HUES6 (cell line): ENCODE measurements at regions not wholly inside any gene's neighbourhood (a gene's known extent, or its start where the extent isn't known, plus 50 kb on each side); places are given as distances from the start of the nearest gene placed in this dataset.

Experiments
- H3K27ac ChIP-seq: 2 replicates; pipeline ENCODE4 v1.7.0; 2013; ENCODE audit warnings: low read depth, mild to moderate bottlenecking, low read length, inconsistent platforms
- H3K27me3 ChIP-seq: 2 replicates; pipeline ENCODE4 v1.6.1; 2013; ENCODE audit warnings: low read length; ENCODE audit not compliant: control insufficient read depth, insufficient read depth
- H3K36me3 ChIP-seq: 2 replicates; pipeline ENCODE4 v1.6.1; 2013; ENCODE audit warnings: low read length; ENCODE audit not compliant: control insufficient read depth, insufficient read depth
- H3K4me1 ChIP-seq: 2 replicates; pipeline ENCODE4 v1.6.1; 2013; ENCODE audit warnings: low read length; ENCODE audit not compliant: control insufficient read depth, insufficient read depth
- H3K4me3 ChIP-seq: 2 replicates; pipeline ENCODE4 v1.5.1; 2013; ENCODE audit warnings: low read depth, low read length
- H3K9ac ChIP-seq: one replicate; pipeline ENCODE4 v1.6.1; 2013; ENCODE audit warnings: mild to moderate bottlenecking, low read length
- H3K9me3 ChIP-seq: 2 replicates; pipeline ENCODE4 v1.6.1; 2013; ENCODE audit warnings: low read depth, low read length; ENCODE audit not compliant: control insufficient read depth, insufficient read depth

DNA sequence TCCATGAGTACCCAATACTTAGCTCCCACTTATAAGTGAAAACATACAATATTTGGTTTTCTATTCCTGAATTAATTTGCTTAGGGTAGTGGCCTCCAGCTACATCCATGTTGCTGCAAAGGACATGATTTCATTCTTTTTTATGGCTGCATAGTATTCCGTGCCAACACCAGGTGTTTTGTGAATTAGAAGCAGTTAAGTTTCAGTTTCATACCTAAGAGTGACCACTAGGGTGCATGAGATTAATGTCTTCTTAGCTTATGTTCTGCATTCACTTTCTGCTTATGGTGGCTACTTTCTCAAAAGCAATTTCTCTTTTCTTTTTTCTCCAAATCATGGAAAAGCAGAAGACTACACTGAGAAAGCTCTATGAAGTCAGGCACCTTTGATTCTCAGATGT, 65.1 kb upstream of the VSTM2A start:
- Histone ChIP-seq H3K36me3 (no peaks in the 10 kb centered on the region), H3K4me3 (no peak overlapping the region), H3K9me3 (no peaks in the 10 kb centered on the region), H3K4me1 (no peaks in the 10 kb centered on the region), H3K9ac (no peak overlapping the region), H3K27me3 (no peaks in the 10 kb centered on the region), H3K27ac (no peak overlapping the region)

DNA sequence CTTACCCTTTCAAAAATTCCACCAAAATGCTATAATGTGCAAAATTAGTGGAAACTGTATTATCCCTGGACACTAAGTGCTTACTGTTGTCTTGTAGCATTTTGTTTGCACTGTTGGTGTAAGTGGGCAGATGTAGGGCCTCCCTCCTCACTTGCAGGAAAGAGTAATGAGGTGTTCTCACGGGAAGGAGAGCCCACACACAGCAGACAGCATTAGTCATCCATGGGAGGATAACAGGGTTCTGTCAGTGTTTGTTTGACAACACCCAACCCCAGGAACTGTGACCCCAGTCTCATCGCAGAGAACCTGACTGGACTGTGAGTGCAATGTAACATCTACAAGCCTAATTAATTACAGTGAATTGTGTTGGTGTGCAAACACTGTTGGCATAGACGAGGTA, 58.7 kb upstream of the VSTM2A start:
- H3K27ac ChIP-seq, result no peak overlapping the region
- no peaks in the 10 kb centered on the region for H3K27me3 ChIP-seq
- H3K36me3 ChIP-seq, result no peaks in the 10 kb centered on the region
- H3K9me3 ChIP-seq, result no peaks in the 10 kb centered on the region
- no peak overlapping the region for H3K4me3 ChIP-seq
- no peaks in the 10 kb centered on the region for H3K4me1 ChIP-seq
- no peak overlapping the region for H3K9ac ChIP-seq

DNA sequence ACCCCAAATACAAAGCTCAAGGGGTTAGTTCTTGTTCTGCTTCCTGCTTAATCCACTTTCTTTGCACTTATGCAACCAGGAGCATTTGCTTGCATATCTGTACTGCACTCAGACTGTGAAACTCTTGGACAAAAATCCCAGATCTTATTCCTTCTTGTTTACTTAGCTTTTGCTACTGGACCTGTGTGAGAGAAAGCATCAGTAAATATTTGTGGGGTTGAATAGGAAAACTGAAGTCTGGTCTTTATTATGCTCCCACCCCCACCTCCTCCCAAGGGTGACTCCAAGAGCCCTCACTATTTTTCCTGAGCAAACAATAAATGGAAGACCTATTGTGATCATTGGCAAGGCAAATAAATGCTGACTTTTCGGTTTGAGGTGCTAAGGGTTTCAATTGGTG, 57.1 kb upstream of the VSTM2A start:
- H3K9me3 ChIP-seq, result no peaks in the 10 kb centered on the region
- H3K4me1 ChIP-seq, result no peaks in the 10 kb centered on the region
- H3K27ac ChIP-seq, result no peak overlapping the region
- H3K27me3 ChIP-seq, result no peaks in the 10 kb centered on the region
- H3K9ac ChIP-seq, result no peak overlapping the region
- no peaks in the 10 kb centered on the region for H3K36me3 ChIP-seq
- no peak overlapping the region for H3K4me3 ChIP-seq
